Prostate gland (tissue), 2 donors: ENCODE measurements at regions not wholly inside any gene's neighbourhood (a gene's known extent, or its start where the extent isn't known, plus 50 kb on each side); places are given as distances from the start of the nearest gene placed in this dataset.
"Not testable (repeated sequence)": the region's sequence is repeated elsewhere in the genome, so short reads cannot be mapped to it uniquely, and the experiment has no call there.

ENCODE experiments used
- DNase-seq: peaks from one replicate; pipeline ENCODE4 v3.0.0-alpha.2; 2019; ENCODE audit warnings: low spot score
- H3K27ac ChIP-seq, 2 donors: fragments of 200-600 bp; sonication (generic); 2 replicates each; pipeline ENCODE4 v1.5.1; 2017 to 2019
- H3K27me3 ChIP-seq: fragments of 200-600 bp; sonication (generic); replicated peaks from 2 replicates; pipeline ENCODE4 v1.5.1; 2019; ENCODE audit not compliant: insufficient read depth
- H3K36me3 ChIP-seq, 2 donors: fragments of 200-600 bp; sonication (generic); 1 replicate in 1 of 2; 2 replicates in 1 of 2; pipeline versions ENCODE4 v1.5.1 to v1.8.1; 2017 to 2019
- H3K4me1 ChIP-seq: fragments of 200-600 bp; sonication (generic); replicated peaks from 2 replicates; pipeline ENCODE4 v1.5.1; 2019
- H3K4me3 ChIP-seq, 2 donors: fragments of 200-600 bp; sonication (generic); 2 replicates each; pipeline ENCODE4 v1.5.1; 2017 to 2019
- H3K9me3 ChIP-seq: fragments of 200-600 bp; sonication (generic); 2 replicates; pipeline ENCODE4 v1.5.1; 2017
- CTCF ChIP-seq, 4 experiments: fragments of 200-600 bp in 2 of 4; fragments of 450-650 bp in 2 of 4; sonication (generic) in 2 of 4; IDR thresholded peaks; 1 replicate in 3 of 4; 2 replicates in 1 of 4; pipeline ENCODE4 v1.5.1; 2016 to 2019; ENCODE audit warnings: antibody characterized with exemption in 4 of 4, mild to moderate bottlenecking in 2 of 4, moderate library complexity in 2 of 4
- POLR2A ChIP-seq: fragments of 450-650 bp; IDR thresholded peaks from one replicate; pipeline ENCODE4 v1.6.1; 2016; ENCODE audit warnings: antibody characterized with exemption, mild to moderate bottlenecking
- POLR2AphosphoS5 ChIP-seq: sonication (generic); formaldehyde crosslinking; IDR thresholded peaks from one replicate; pipeline ENCODE4 v1.6.1; 2017; ENCODE audit warnings: antibody characterized with exemption
- WGBS: methylation state at CpG from one replicate; pipeline ENCODE4 v1.1.5; 2018; 5-methylcytosine and 5-hydroxymethylcytosine counted together
- intact Hi-C: fragments of 100-400 bp; cut with DNase I; formaldehyde crosslinking; loops from one replicate; pipeline ENCODE4 v1.14.2; 2022

- Histone ChIP-seq H3K36me3 (no peaks in the 10 kb centered on the region), H3K27me3 (no peaks in the 10 kb centered on the region), H3K27ac (no peak overlapping the region), H3K9me3 (no peaks in the 10 kb centered on the region), H3K4me1 (no peaks in the 10 kb centered on the region), H3K4me3 (no peak overlapping the region)
- no peak for DNase-seq
- TF ChIP-seq POLR2A = no peak
- 61% methylated on average over 3 of the region's 3 CpGs for whole genome bisulfite sequencing
- intact Hi-C loops = no loop called here
Measured at GRCh38 chrX:75638332-75638731, 115.5 kb upstream of the ZDHHC15 start.

- H3K4me1 ChIP-seq = no peaks in the 10 kb centered on the region
- H3K36me3 ChIP-seq = no peaks in the 10 kb centered on the region
- H3K27ac ChIP-seq = no peak overlapping the region
- DNase-seq = no peak
- H3K9me3 ChIP-seq = no peaks in the 10 kb centered on the region
- intact Hi-C loops = no loop called here
- H3K4me3 ChIP-seq = no peak overlapping the region
- no peaks in the 10 kb centered on the region for H3K27me3 ChIP-seq
- TF ChIP-seq POLR2A (no peak), POLR2AphosphoS5 (no peak), CTCF (IDR thresholded peaks at IDR 0.05) (no peak)
- WGBS = 94% methylated on average over 1 of the region's 1 CpG
Measured at GRCh38 chrX:75625232-75625631, 102.4 kb upstream of the ZDHHC15 start.

- no peaks in the 10 kb centered on the region for H3K4me1 ChIP-seq
- WGBS = 90% methylated on average over 1 of the region's 1 CpG
- no peaks in the 10 kb centered on the region for H3K9me3 ChIP-seq
- intact Hi-C loops = no loop called here
- no peak overlapping the region for H3K4me3 ChIP-seq
- H3K27me3 ChIP-seq = no peaks in the 10 kb centered on the region
- TF ChIP-seq CTCF (IDR thresholded peaks at IDR 0.05) (peak in 3 of 4 experiments; percentile 5 to 10 (median 8)), POLR2AphosphoS5 (no peak), POLR2A (no peak)
- H3K27ac ChIP-seq = no peak overlapping the region
- no peaks in the 10 kb centered on the region for H3K36me3 ChIP-seq
- DNase-seq = no peak
Measured at GRCh38 chrX:75623535-75623934, 100.7 kb upstream of the ZDHHC15 start.

- H3K27ac ChIP-seq = no peak overlapping the region
- intact Hi-C loops = loop anchor here (10.0 kb wide), 2 partner anchors 85 to 455 kb away; partner anchors contain the start of genes ABCB7 and ZDHHC15
- 81% methylated on average over 5 of the region's 5 CpGs for WGBS
Measured at GRCh38 chrX:75609406-75609805, 86.6 kb upstream of the ZDHHC15 start.

GRCh38 chrX:75603833-75604232, 81.0 kb upstream of the ZDHHC15 start:
- Histone ChIP-seq H3K4me3 (no peak overlapping the region), H3K27ac (no peak overlapping the region), H3K4me1 (no peaks in the 10 kb centered on the region), H3K9me3 (no peaks in the 10 kb centered on the region), H3K27me3 (no peaks in the 10 kb centered on the region), H3K36me3 (no peaks in the 10 kb centered on the region)
- TF ChIP-seq POLR2A (no peak), CTCF (IDR thresholded peaks at IDR 0.05) (peak in 3 of 4 experiments; percentile 45 to 54 (median 51)), POLR2AphosphoS5 (no peak)
- intact Hi-C loops = loop anchor here (5.0 to 10.0 kb wide), 3 partner anchors 79 to 1222 kb away; partner anchors contain the start of genes ABCB7 and ZDHHC15
- DNase-seq = no peak

More at GRCh38 chrX:75609406-75609805, 86.6 kb upstream of the ZDHHC15 start:
- no peak for TF ChIP-seq POLR2AphosphoS5
- H3K4me3 ChIP-seq = no peak overlapping the region
- no peaks in the 10 kb centered on the region for H3K4me1 ChIP-seq
- H3K9me3 ChIP-seq = no peaks in the 10 kb centered on the region
- H3K36me3 ChIP-seq = no peaks in the 10 kb centered on the region
- no peak for DNase-seq
- H3K27me3 ChIP-seq = no peaks in the 10 kb centered on the region

- intact Hi-C loops = loop anchor here (5.0 to 10.0 kb wide), 3 partner anchors 77 to 1220 kb away; partner anchors contain the start of genes ABCB7 and ZDHHC15
- not testable (repeated sequence) for H3K9me3 ChIP-seq, H3K36me3 ChIP-seq, H3K27me3 ChIP-seq, DNase-seq, H3K27ac ChIP-seq, H3K4me3 ChIP-seq, H3K4me1 ChIP-seq
- 93% methylated on average over 6 of the region's 12 CpGs for WGBS
Measured at GRCh38 chrX:75602022-75602421, 79.2 kb upstream of the ZDHHC15 start.
